Lung (tissue), 11 donors: ENCODE measurements at regions not wholly inside any gene's neighbourhood (a gene's known extent, or its start where the extent isn't known, plus 50 kb on each side); places are given as distances from the start of the nearest gene placed in this dataset.

Experiments used
- ATAC-seq: fragments of 200-7000 bp; cut with Tn5 transposase; one replicate; pipeline ENCODE4 v1.9.1; 2020; ENCODE audit warnings: moderate number of reproducible peaks; ENCODE audit not compliant: insufficient read depth, low FRiP score
- DNase-seq, 3 donors: peaks; one replicate each; pipeline ENCODE4 v3.0.0-alpha.2; 2013 to 2017
- H3K27ac ChIP-seq, 2 donors: one replicate each; pipeline ENCODE4 v1.5.1; 2013; ENCODE audit warnings: mild to moderate bottlenecking in 2 of 2, moderate library complexity in 2 of 2, control low read depth in 1 of 2, inconsistent platforms in 1 of 2, low read depth in 1 of 2, low read length in 1 of 2
- H3K27me3 ChIP-seq, 3 donors: one replicate each; pipeline ENCODE4 v1.5.1; 2013; ENCODE audit warnings: low read length in 2 of 3; ENCODE audit not compliant: control insufficient read depth in 3 of 3, insufficient read depth in 3 of 3
- H3K36me3 ChIP-seq, 4 donors: one replicate each; pipeline ENCODE4 v1.5.1; 2013; ENCODE audit warnings: low read length in 4 of 4, mild to moderate bottlenecking in 1 of 4, moderate library complexity in 1 of 4; ENCODE audit not compliant: control insufficient read depth in 4 of 4, insufficient read depth in 4 of 4
- H3K4me1 ChIP-seq, 5 donors: one replicate each; pipeline ENCODE4 v1.5.1; 2013; ENCODE audit warnings: low read length in 5 of 5, mild to moderate bottlenecking in 2 of 5, moderate library complexity in 1 of 5; ENCODE audit not compliant: control insufficient read depth in 5 of 5, insufficient read depth in 5 of 5
- H3K4me3 ChIP-seq: one replicate; pipeline ENCODE4 v1.5.1; 2013; ENCODE audit warnings: mild to moderate bottlenecking, control low read depth, moderate library complexity
- H3K9ac ChIP-seq, 2 donors: one replicate each; pipeline ENCODE4 v1.5.1; 2013; ENCODE audit warnings: low read length in 2 of 2, control low read depth in 1 of 2; ENCODE audit not compliant: insufficient read depth in 1 of 2
- H3K9me3 ChIP-seq, 4 donors: one replicate each; pipeline ENCODE4 v1.5.1; 2013; ENCODE audit warnings: low read length in 3 of 4, mild to moderate bottlenecking in 1 of 4, moderate library complexity in 1 of 4; ENCODE audit not compliant: control insufficient read depth in 4 of 4, insufficient read depth in 3 of 4
- CTCF ChIP-seq: IDR thresholded peaks from 2 replicates; pipeline ENCODE4 v1.5.1; 2012; ENCODE audit warnings: mild to moderate bottlenecking; ENCODE audit errors: control extremely low read depth, extremely low read depth
- WGBS, 2 donors: extraction: QIAGEN DNeasy Blood & Tissue Kit; methylation state at CpG; one replicate each; pipeline ENCODE4 v1.1.7; 2013; 5-methylcytosine and 5-hydroxymethylcytosine counted together
- donor health status: control.
- donor health status: control.
- donor health status: Bipolar disorder and iron deficiency.
- donor health status: healthy.
- donor health status: DM: yes; HTN: yes; CAD: no.

GRCh38 chr3:20576228-20576627, 390.2 kb upstream of the SGO1 start:
- TF ChIP-seq CTCF, result no peak
- no peaks in the 10 kb centered on the region for H3K36me3 ChIP-seq
- H3K9me3 ChIP-seq, result no peaks in the 10 kb centered on the region
- H3K4me3 ChIP-seq, result no peak overlapping the region
- ATAC-seq (no peak), DNase-seq (peak in 2 of 3 donors; percentile 23 to 43)
- H3K27ac ChIP-seq, result no peak overlapping the region
- H3K9ac ChIP-seq, result no peak overlapping the region
- 69 to 73% methylated on average over 3 of the region's 3 CpGs for WGBS, 2 donors
- peaks cover 0 to 9% (median 0%) of the 10 kb centered on the region in 5 donors for H3K4me1 ChIP-seq
- H3K27me3 ChIP-seq, result no peaks in the 10 kb centered on the region

GRCh38 chr3:20575146-20575545, 389.1 kb upstream of the SGO1 start:
- Histone ChIP-seq H3K9ac (no peak overlapping the region), H3K27me3 (no peaks in the 10 kb centered on the region), H3K9me3 (no peaks in the 10 kb centered on the region), H3K4me3 (no peak overlapping the region), H3K4me1 (peaks cover 0 to 9% (median 0%) of the 10 kb centered on the region in 5 donors), H3K36me3 (no peaks in the 10 kb centered on the region), H3K27ac (no peak overlapping the region)
- ATAC-seq (no peak), DNase-seq (no peak)
- 85 to 87% methylated on average over 2 of the region's 2 CpGs for WGBS, 2 donors
- no peak for TF ChIP-seq CTCF

- Histone ChIP-seq H3K27ac (no peak overlapping the region), H3K36me3 (no peaks in the 10 kb centered on the region), H3K27me3 (no peaks in the 10 kb centered on the region), H3K4me1 (peaks cover 0 to 9% (median 0%) of the 10 kb centered on the region in 5 donors), H3K4me3 (no peak overlapping the region), H3K9ac (no peak overlapping the region), H3K9me3 (no peaks in the 10 kb centered on the region)
- TF ChIP-seq CTCF, result no peak
- ATAC-seq, result no peak
- no peak for DNase-seq
- 78 to 92% methylated on average over 4 of the region's 4 CpGs for WGBS, 2 donors
Observed at GRCh38 chr3:20574746-20575145, 388.7 kb upstream of the SGO1 start.

- DNase-seq (no peak), ATAC-seq (no peak)
- no peak overlapping the region for H3K4me3 ChIP-seq
- H3K9ac ChIP-seq, result no peak overlapping the region
- no peaks in the 10 kb centered on the region for H3K36me3 ChIP-seq
- H3K9me3 ChIP-seq, result no peaks in the 10 kb centered on the region
- TF ChIP-seq CTCF, result no peak
- H3K27me3 ChIP-seq, result no peaks in the 10 kb centered on the region
- peaks cover 0 to 9% (median 0%) of the 10 kb centered on the region in 5 donors for H3K4me1 ChIP-seq
- WGBS, 2 donors, result 87 to 88% methylated on average over 3 of the region's 3 CpGs
- H3K27ac ChIP-seq, result no peak overlapping the region
Observed at GRCh38 chr3:20573175-20573574, 387.2 kb upstream of the SGO1 start.
